CD14-positive monocyte (primary cell): ENCODE measurements at regions not wholly inside any gene's neighbourhood (a gene's known extent, or its start where the extent isn't known, plus 50 kb on each side); places are given as distances from the start of the nearest gene placed in this dataset.

Experiments used
- DNase-seq, 3 donors: peaks; one replicate each; pipeline ENCODE4 v3.0.0-alpha.2; 2011 to 2022
- H2AFZ ChIP-seq: 2 replicates; pipeline ENCODE4 v1.6.0; 2012; ENCODE audit warnings: mild to moderate bottlenecking, low read depth, low read length, inconsistent platforms; ENCODE audit not compliant: insufficient read depth, poor library complexity, severe bottlenecking
- H3K27ac ChIP-seq, 2 donors: 1 replicate in 1 of 2; 2 replicates in 1 of 2; pipeline ENCODE4 v1.5.1; 2012 to 2013; ENCODE audit warnings: low read length in 2 of 2, control low read depth in 1 of 2, inconsistent platforms in 1 of 2, low read depth in 1 of 2, mild to moderate bottlenecking in 1 of 2
- H3K27me3 ChIP-seq, 2 donors: one replicate each; pipeline versions ENCODE4 v1.6.0 to v1.6.1; 2011 to 2013; ENCODE audit warnings: low read length in 2 of 2; ENCODE audit not compliant: control insufficient read depth in 2 of 2, insufficient read depth in 2 of 2
- H3K36me3 ChIP-seq, 2 donors: replicated peaks in 1 of 2; 1 replicate in 1 of 2; 2 replicates in 1 of 2; pipeline versions ENCODE4 v1.5.1 to v1.6.1; 2012 to 2013; ENCODE audit warnings: low read length in 2 of 2, control low read depth in 1 of 2, inconsistent platforms in 1 of 2, mild to moderate bottlenecking in 1 of 2; ENCODE audit not compliant: insufficient read depth in 2 of 2, control insufficient read depth in 1 of 2
- H3K4me1 ChIP-seq, 2 donors: 1 replicate in 1 of 2; 2 replicates in 1 of 2; pipeline versions ENCODE4 v1.5.1 to v1.6.1; 2012 to 2013; ENCODE audit warnings: low read length in 2 of 2, control low read depth in 1 of 2, inconsistent platforms in 1 of 2, mild to moderate bottlenecking in 1 of 2, moderate library complexity in 1 of 2; ENCODE audit not compliant: insufficient read depth in 2 of 2, control insufficient read depth in 1 of 2
- H3K4me2 ChIP-seq: replicated peaks from 2 replicates; pipeline ENCODE3; 2012; ENCODE audit warnings: low read length, moderate library complexity, mild to moderate bottlenecking; ENCODE audit not compliant: poor library complexity, severe bottlenecking; ENCODE audit errors: extremely low read depth
- H3K4me3 ChIP-seq, 3 experiments: fragments of 200-600 bp in 1 of 3; sonication (generic) in 1 of 3; replicated peaks in 1 of 3; 1 replicate in 2 of 3; 2 replicates in 1 of 3; pipeline ENCODE4 v1.5.1; 2011 to 2013; ENCODE audit warnings: low read length in 3 of 3, mild to moderate bottlenecking in 3 of 3, control low read depth in 2 of 3, low read depth in 2 of 3, inconsistent platforms in 1 of 3, moderate library complexity in 1 of 3
- H3K79me2 ChIP-seq: 2 replicates; pipeline ENCODE4 v1.6.0; 2012; ENCODE audit warnings: mild to moderate bottlenecking, control low read depth, inconsistent platforms, low read length, moderate library complexity; ENCODE audit not compliant: insufficient read depth
- H3K9ac ChIP-seq: 2 replicates; pipeline ENCODE4 v1.6.0; 2017; ENCODE audit warnings: low read length, mild to moderate bottlenecking; ENCODE audit not compliant: insufficient read depth, poor library complexity, severe bottlenecking
- H3K9me3 ChIP-seq, 2 donors: replicated peaks in 1 of 2; 1 replicate in 1 of 2; 2 replicates in 1 of 2; pipeline versions ENCODE4 v1.5.1 to v1.6.1; 2012 to 2013; ENCODE audit warnings: low read length in 2 of 2, control low read depth in 1 of 2; ENCODE audit not compliant: control insufficient read depth in 1 of 2, insufficient read depth in 1 of 2
- H4K20me1 ChIP-seq: 2 replicates; pipeline ENCODE4 v1.6.0; 2012; ENCODE audit warnings: mild to moderate bottlenecking, low read length, control low read depth, moderate library complexity; ENCODE audit not compliant: insufficient read depth
- H3K27ac Mint-ChIP-seq, 7 donors: one replicate each; pipeline ENCODE4 v1.8.0; 2020; ENCODE audit warnings: mild to moderate bottlenecking in 7 of 7, mixed read lengths in 7 of 7, moderate library complexity in 6 of 7, inconsistent platforms in 2 of 7
- H3K27me3 Mint-ChIP-seq, 3 donors: one replicate each; pipeline ENCODE4 v1.8.0; 2021 to 2022; ENCODE audit warnings: low read depth in 3 of 3, mild to moderate bottlenecking in 3 of 3, mixed read lengths in 3 of 3, moderate library complexity in 3 of 3, inconsistent platforms in 1 of 3
- H3K36me3 Mint-ChIP-seq, 2 donors: one replicate each; pipeline ENCODE4 v1.8.0; 2020; ENCODE audit warnings: mixed read lengths in 2 of 2, inconsistent platforms in 1 of 2, mild to moderate bottlenecking in 1 of 2
- H3K4me1 Mint-ChIP-seq: one replicate; pipeline ENCODE4 v1.8.0; 2020; ENCODE audit warnings: mild to moderate bottlenecking, mixed read lengths
- H3K4me3 Mint-ChIP-seq, 2 donors: one replicate each; pipeline ENCODE4 v1.8.0; 2020; ENCODE audit warnings: mild to moderate bottlenecking in 2 of 2, mixed read lengths in 2 of 2, moderate library complexity in 1 of 2
- H3K9me3 Mint-ChIP-seq, 7 donors: one replicate each; pipeline ENCODE4 v1.8.0; 2020 to 2022; ENCODE audit warnings: mixed read lengths in 7 of 7, mild to moderate bottlenecking in 6 of 7, moderate library complexity in 6 of 7, inconsistent platforms in 2 of 7
- CTCF ChIP-seq: fragments of 200-600 bp; IDR thresholded peaks from one replicate; pipeline ENCODE4 v1.8.0; 2022; ENCODE audit warnings: antibody characterized with exemption, mild to moderate bottlenecking
- WGBS: methylation state at CpG from one replicate; pipeline ENCODE4 v1.1.5; 2013; ENCODE audit warnings: missing lambda C conversion rate; ENCODE audit not compliant: insufficient coverage; 5-methylcytosine and 5-hydroxymethylcytosine counted together
- intact Hi-C, 2 donors: fragments of 100-400 bp; cut with micrococcal nuclease; formaldehyde crosslinking; loops; one replicate each; pipeline versions ENCODE4 v1.15.0 to v1.15.1; 2023

- intact Hi-C loops, result no loop called here
- Mint-ChIP-seq H3K4me3 (no peak overlapping the region), H3K36me3 (no peaks in the 10 kb centered on the region), H3K27ac (no peak overlapping the region), H3K9me3 (peaks cover 0 to 11% (median 6%) of the 10 kb centered on the region in 7 donors), H3K4me1 (peaks cover 20% of the 10 kb centered on the region), H3K27me3 (no peaks in the 10 kb centered on the region)
- H3K27me3 ChIP-seq, result no peaks in the 10 kb centered on the region
- WGBS, result no CpG with 5 or more reads among the region's 4 CpGs
- no peak for DNase-seq
- no peak overlapping the region for H3K4me3 ChIP-seq
- no peaks in the 10 kb centered on the region for H3K4me1 ChIP-seq
- H3K4me2 ChIP-seq, result no peak overlapping the region
- H3K9ac ChIP-seq, result no peak overlapping the region
- no peak overlapping the region for H2AFZ ChIP-seq
- no peak for TF ChIP-seq CTCF
- H3K79me2 ChIP-seq, result no peaks in the 10 kb centered on the region
- peaks cover 0 to 7% of the 10 kb centered on the region in 2 donors for H3K9me3 ChIP-seq
- no peaks in the 10 kb centered on the region for H4K20me1 ChIP-seq
- H3K36me3 ChIP-seq, result no peaks in the 10 kb centered on the region
- no peak overlapping the region for H3K27ac ChIP-seq
Measured at GRCh38 chr3:168859143-168859542, 763.4 kb upstream of the GOLIM4 start.

GRCh38 chr3:168858327-168858726 lies 762.6 kb upstream of the GOLIM4 start:
- peaks cover 20% of the 10 kb centered on the region for H3K4me1 Mint-ChIP-seq
- WGBS, result 100% methylated on average over 2 of the region's 3 CpGs

More at GRCh38 chr3:168858327-168858726, 762.6 kb upstream of the GOLIM4 start:
- Mint-ChIP-seq H3K27me3 (no peaks in the 10 kb centered on the region), H3K27ac (peak overlapping the region in 1 of 7 donors; percentile 32), H3K36me3 (no peaks in the 10 kb centered on the region), H3K9me3 (peaks cover 0 to 13% (median 6%) of the 10 kb centered on the region in 7 donors), H3K4me3 (no peak overlapping the region)
- no peaks in the 10 kb centered on the region for H3K79me2 ChIP-seq
- intact Hi-C loops, result no loop called here
- peaks cover 0 to 7% of the 10 kb centered on the region in 2 donors for H3K9me3 ChIP-seq
- no peak overlapping the region for H3K9ac ChIP-seq
- no peaks in the 10 kb centered on the region for H3K4me1 ChIP-seq
- no peak overlapping the region for H3K4me2 ChIP-seq
- TF ChIP-seq CTCF, result no peak
- H3K4me3 ChIP-seq, result no peak overlapping the region
- no peak overlapping the region for H3K27ac ChIP-seq
- no peaks in the 10 kb centered on the region for H4K20me1 ChIP-seq
- no peak for DNase-seq
- no peaks in the 10 kb centered on the region for H3K36me3 ChIP-seq
- no peak overlapping the region for H2AFZ ChIP-seq
- H3K27me3 ChIP-seq, result no peaks in the 10 kb centered on the region
